DMS 273 (cell line): ENCODE measurements at regions not wholly inside any gene's neighbourhood (a gene's known extent, or its start where the extent isn't known, plus 50 kb on each side); places are given as distances from the start of the nearest gene placed in this dataset.
"Not testable (repeated sequence)": the region's sequence is repeated elsewhere in the genome, so short reads cannot be mapped to it uniquely, and the experiment has no call there.

Source experiments
- DNase-seq: peaks from one replicate; lab custom pipeline; 2025; ENCODE audit not compliant: unreplicated experiment; lab: John Stamatoyannopoulos, UW

DNA sequence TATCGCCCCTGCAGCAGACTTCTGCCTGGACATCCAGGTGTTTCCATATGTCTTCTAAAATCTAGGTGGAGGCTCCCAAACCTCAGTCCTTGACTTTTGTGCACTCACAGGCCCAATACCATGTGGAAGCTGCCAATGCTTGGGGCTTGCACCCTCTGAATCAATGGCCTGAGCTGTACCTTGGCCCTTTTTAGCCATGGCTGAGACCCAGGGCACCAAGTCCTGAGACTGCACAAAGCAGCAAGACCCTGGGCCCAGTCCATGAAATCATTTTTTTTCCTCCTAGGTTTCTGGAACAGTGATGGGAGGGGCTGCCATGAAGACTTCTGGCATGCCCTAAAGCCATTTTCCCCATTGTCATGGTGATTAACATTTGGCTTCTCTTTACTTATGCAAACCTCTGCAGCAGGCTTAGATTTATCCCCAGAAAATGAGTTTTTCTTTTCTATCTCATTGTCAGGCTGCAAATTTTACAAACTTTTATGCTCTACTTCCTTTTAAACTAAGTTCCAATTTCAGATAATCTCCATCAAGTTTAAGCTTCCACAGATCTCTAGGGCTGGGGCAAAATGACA lies 1445.8 kb upstream of the FLRT2 start:
- DNase-seq = no peak

GRCh38 chr14:84085493-84085892 lies 1444.5 kb upstream of the FLRT2 start:
- no peak for DNase-seq

- no peak for DNase-seq
Measured at GRCh38 chr14:84086714-84087113, 1443.2 kb upstream of the FLRT2 start.

GRCh38 chr14:84087986-84088531 lies 1441.9 kb upstream of the FLRT2 start:
- DNase-seq = no peak

DNA sequence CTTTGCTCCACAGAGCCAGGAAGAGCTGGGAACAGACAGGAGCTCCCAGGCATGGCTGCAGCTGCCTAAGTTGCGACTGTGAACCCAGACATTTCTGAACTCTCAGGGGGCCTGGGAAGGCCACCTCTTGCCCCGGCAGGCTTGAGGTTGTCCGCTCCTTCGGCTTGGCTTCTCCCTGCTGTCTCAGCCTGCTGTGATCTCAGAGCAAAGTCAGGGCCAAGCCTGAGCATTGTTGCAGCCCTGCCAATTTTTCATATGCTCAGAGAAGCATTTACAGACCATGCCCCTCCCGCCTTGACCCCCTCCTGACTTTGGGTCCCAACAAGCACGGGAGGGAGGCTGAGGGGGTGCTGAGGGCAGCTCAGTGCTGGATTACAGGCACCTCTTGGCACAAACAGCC lies 1439.1 kb upstream of the FLRT2 start:
- DNase-seq = no peak

- DNase-seq = no peak
Measured at GRCh38 chr14:84095681-84096080, 1434.3 kb upstream of the FLRT2 start.

GRCh38 chr14:84098261-84098660 lies 1431.7 kb upstream of the FLRT2 start:
- DNase-seq = no peak

DNA sequence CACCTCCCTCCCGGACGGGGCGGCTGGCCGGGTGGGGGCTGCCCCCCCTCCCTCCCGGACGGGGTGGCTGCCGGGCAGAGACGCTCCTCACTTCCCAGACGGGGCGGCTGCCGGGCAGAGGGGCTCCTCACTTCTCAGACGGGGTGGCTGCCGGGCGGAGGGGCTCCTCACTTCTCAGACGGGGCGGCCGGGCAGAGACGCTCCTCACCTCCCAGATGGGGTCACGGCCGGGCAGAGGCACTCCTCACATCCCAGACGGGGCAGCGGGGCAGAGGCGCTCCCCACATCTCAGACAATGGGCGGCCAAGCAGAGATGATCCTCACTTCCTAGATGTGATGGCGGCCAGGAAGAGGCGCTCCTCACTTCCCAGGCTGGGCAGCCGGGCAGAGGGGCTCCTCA lies 1430.4 kb upstream of the FLRT2 start:
- not testable (repeated sequence) for DNase-seq

DNA sequence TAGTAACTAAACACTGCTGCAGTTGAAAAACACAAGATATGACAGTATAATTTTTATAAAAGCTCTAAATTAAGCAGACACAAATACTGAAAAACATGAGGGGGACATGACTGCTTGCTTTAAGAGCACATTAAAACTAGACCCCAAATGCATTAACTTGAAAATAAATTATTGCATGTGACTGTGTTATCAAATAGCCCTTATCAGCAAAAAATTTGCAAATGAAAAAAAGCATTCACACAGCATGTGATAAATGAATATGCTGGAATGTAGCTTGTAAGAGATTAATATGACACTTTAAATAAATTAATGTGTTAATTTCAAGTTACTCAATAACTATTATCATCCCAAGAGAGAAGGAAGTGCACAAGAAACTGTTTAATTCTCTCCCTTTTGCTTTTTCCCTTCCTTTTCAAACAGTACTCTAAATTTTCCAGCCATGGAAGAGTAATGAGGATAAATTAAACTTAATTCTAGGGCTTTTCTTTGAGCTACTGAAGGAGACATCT lies 1422.1 kb upstream of the FLRT2 start:
- no peak for DNase-seq

DNA sequence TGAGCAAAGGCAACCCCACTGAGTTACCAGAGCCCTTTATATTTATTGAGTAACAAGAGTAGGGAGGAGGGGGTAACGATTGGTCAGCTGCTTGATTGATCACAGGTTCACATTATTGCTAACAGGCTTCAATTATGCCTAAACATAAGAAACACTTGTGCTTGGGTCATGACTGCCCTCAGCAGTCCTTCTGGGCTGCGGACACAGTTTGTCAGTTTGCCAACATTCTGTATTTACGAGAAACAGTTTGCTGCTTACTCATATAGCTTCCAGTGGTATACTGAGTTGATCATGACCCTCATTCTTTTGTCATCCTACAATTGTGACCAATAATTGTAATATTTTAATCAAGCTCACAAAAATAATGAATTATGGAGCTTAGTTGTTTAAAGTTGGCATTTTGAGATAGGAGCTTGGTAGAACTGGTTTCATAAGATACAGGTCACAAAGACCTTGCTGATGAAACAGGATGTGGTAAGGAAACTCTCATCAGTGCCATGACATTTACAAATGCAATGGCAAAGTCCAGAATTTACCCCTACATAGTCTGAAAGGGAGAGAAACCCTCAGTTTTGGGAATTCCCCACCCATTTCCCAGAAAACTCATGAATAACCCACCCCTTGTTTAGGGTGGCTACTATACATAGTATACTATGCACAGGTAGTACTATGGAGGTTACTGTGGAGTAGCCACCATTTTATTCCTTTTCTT lies 1421.0 kb upstream of the FLRT2 start:
- no peak for DNase-seq

GRCh38 chr14:84112589-84112988 lies 1417.4 kb upstream of the FLRT2 start:
- no peak for DNase-seq

DNA sequence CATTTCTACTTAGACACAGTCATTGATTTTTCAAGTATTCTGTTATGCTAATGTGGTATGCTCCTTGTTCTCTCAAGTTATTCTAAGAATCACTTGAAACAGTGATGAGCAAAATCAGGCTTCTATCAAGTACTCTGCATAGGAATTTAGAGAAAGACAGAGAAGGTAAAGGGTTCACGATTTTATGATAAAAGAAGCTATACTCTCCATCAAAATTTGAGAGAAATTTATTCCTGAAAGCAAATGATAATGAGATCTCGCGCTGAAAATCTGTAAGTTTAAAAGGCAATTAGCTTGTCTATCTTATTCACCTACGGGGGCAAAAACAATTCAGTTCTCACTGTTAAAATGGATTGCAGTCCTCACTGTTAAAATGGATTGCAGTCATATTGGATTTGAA lies 1404.3 kb upstream of the FLRT2 start:
- no peak for DNase-seq

DNA sequence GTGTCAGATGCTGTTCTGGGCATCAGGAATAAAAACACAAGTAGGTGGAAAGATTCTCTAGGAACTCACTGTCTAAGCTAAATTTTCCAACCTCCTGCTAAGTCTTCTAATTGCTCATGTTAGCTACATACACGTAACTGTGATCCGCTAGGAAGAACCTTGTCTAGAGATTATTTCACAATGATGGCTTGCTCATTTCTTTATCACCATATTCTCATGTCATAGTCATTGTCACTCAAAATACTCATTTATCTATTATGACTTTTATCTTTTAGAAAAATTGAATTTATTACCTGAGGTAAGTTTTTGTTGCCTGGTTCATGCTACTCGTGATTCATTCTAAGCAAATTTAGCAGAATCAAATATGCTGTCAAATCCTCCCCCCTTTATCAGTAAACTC lies 1402.4 kb upstream of the FLRT2 start:
- no peak for DNase-seq

- no peak for DNase-seq
Measured at GRCh38 chr14:84128050-84128449, 1401.9 kb upstream of the FLRT2 start.

GRCh38 chr14:84129007-84129406 lies 1400.9 kb upstream of the FLRT2 start:
- DNase-seq = no peak

GRCh38 chr14:84129941-84130340 lies 1400.0 kb upstream of the FLRT2 start:
- DNase-seq = no peak

DNA sequence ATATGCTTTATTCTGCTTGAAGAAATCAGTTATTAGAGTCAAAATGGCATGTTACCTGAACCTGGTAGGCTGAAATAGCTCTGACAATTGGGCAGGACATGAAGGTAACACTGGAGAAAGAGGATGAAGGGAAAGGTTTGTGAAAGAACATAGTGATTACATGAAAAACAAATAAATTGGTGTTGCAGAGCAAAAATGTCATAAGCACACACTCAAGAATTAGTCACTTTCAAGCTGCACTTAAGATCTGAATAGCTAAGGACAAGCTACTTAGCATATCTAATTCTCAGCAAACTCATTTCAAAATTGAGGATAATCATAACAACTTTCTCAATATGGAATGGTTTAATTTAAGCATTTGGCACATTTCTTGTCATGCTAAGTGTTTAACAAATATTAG lies 1398.0 kb upstream of the FLRT2 start:
- no peak for DNase-seq

DNA sequence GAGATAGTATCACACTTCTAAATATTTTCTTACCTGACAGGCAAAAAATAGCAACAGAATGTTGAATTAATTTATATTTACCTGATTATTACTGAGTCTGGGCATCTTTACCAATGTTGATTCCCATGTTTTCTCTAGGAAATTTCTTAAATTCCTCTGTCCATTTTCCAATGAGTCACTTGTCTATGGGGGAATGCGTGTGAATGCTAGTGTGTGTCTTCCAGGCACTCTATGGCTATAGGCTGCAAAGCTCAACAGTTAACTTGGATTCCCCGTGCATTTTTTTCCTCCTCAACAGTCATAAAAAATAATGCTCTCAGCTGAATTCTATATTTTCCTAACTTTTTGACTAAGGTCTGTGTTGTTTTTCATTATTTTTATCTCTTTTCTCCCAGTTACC lies 1385.8 kb upstream of the FLRT2 start:
- no peak for DNase-seq

DNA sequence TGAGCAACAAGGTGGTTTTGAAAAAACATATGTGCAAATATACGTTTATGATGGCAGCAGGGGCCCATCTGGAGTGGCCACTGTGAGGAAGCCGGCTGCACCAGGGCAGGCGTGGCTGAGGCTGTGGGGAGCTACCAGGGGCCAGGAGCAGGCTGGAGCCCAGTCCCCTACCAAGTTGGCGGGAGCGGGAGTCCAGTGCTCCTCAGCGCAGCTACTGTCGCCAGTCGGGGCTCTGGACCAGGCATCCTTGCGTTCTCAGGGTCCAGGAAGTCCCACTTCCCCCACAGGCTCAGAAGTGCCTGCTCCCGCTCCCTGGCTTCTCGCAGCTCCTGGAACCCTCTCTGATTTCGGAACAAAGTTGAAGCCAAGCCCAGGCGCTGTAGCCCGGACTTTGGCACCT lies 1377.5 kb upstream of the FLRT2 start:
- no peak for DNase-seq

- DNase-seq = no peak
Measured at GRCh38 chr14:84162633-84163032, 1367.3 kb upstream of the FLRT2 start.

GRCh38 chr14:84167026-84167425 lies 1362.9 kb upstream of the FLRT2 start:
- no peak for DNase-seq

DNA sequence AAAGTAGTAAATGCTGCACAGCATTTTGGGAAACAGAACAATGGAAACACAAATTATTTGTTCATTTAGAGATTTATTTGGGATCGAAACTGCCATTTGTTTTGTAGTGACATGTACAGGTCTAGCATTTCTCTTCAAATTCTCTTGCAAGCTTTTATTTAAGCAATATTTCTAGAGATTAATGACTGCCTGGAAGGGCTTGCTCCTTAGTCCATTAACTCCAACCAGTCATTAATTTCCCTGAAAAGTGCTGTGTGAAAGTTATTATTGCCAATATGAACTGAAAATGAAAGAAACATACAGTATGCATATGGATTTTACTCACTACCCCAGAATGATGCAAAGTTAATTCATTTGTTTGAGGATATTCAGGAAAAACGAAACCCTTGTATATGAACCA lies 1349.6 kb upstream of the FLRT2 start:
- no peak for DNase-seq

DNA sequence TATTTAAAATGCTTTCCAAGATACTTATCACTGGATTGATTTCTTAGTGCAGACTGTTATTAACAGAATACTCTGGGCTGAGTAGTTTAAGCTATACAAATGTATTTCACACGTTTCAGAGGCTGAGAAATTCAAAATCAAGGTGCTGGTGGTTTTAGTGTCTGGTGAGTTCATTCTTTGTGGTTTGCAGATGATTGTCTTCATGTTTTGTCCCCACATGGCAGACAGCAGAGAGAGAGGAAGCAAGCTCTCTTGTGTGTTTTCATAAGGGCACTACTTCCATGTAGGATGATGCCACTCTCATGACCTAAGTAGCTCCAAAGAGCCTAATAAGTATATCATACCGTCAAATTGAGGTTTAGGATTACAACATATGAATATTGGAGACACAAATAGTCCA lies 1348.9 kb upstream of the FLRT2 start:
- DNase-seq = no peak
